ENCODE measurements at regions not wholly inside any gene's neighbourhood (a gene's known extent, or its start where the extent isn't known, plus 50 kb on each side); places are given as distances from the start of the nearest gene placed in this dataset.

DNA sequence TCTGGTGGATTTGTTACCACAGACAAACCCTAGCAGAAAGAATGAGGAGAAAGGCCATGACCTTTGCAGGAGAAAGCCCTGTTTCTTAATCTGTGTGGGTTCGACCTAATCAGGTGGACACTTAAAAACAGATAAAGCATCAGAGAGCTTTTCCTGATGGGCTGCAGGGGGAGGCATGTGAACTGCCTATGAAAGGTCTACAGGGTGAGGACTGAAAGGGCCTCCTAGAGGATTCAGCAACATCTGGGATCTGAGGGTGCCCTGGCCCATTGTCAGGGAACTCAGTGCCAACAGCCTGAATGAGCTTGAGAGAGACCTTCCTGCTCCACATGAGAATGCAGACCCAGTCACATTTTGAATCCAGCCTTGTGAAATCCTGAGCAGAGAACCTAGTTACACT, 178.8 kb upstream of the DDHD1 start:
- no peak for DNase-seq

DNA sequence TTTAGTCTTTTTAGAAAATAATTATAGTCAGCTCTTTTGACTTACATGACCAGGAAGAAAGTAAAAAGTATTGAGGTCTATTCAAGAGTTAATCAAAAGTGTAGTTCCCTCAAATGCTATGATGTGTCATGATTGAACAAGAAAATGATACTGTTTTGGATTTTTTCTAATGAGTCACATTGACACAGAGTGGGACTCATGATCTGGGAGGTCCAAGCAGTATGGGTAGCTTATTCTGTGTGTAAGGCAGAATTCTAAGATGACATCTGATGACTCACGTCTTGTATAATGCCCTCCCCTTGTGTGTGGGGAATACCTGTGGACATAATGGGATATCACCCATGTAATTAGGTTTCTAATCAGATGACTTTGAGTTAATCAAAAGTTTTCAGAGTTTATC, 178.1 kb upstream of the DDHD1 start:
- DNase-seq = peak; percentile 86

DNA sequence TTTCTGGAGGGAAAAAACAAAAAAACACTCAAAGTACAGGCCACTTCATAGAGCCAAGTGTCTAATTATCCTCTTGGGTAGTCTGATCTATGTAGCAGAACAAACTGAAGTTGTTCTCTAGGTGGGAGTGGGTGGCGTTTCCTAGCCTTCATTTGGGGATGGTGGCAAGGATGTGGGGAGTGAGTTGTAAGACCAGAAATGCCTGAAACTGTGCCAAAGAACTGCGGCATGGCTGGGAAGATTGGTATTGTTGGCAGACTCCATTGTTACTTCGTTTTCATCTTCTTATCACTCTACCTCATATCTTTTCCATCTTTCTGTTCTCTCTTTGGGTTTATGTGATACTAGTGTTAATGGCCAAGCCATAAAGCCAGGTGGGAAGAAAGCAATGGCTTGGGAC, 177.3 kb upstream of the DDHD1 start:
- no peak for DNase-seq

DNA sequence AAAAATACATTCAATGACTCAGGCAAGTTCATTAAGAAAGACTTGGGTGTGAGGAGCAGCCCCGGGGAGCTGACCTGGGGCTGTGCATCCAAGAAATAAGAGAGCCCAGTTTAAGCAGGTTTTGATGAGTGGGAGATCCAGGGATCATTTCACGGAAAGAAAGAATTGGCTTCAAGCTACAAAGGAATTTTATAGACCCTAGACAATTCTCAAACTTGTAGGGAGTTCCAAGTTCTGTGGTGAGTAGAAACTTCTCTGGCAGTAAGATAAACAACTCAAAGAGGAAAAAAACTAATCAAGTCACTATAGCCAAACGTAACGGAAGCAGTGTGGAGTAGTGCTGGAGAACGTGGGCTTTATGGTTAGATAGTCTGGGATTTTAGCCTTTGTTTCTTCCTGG, 175.7 kb upstream of the DDHD1 start:
- DNase-seq = no peak

DNA sequence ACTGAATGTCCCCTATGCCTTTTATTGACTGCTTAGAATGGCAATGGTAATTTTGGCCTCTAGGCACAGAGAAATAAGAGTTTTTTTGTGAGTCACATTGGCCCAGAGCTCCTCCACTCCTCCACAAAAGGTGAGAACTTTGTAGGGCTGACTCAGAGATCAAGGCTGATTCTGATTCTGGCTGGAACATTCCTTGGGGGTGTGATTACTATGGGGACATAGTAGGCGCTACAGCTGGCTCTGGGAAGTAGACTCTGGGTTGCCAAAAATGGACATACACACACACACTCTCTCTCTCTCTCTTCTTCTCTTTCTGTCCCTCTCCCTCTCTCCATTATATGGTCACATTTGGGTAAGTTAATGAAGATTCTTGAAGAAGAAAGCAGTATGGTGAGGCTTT, 174.6 kb upstream of the DDHD1 start:
- peak; percentile 46 for DNase-seq

DNA sequence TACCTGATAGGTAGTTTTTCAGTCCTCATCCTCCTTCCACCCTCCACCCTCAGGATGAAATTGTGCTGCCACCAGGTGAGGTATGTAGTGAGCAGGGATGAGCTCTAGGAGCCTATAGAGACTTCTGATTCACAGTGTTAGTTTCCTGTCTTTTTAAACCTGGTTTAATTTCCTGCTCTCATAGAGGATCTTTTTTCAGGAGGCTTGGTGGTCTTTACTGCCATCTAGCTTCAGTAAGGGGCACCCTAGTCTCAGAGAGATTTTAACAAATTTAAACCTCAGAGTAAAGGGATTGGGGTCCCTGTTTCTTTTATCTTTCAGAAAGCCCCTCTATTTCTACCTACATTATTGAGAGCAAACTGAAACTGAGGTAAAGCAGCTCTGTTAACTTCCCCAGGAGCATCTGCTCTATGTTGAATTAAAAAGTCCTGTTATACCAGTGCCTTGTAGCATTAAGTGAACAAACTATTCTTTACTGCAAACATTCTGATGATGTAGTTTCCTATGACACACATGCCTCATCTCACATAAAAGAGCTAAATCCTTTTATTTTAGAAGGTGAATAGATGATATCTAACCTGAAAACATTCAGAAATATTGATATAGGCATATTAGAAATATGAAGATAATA, 172.2 kb upstream of the DDHD1 start:
- DNase-seq = no peak

DNA sequence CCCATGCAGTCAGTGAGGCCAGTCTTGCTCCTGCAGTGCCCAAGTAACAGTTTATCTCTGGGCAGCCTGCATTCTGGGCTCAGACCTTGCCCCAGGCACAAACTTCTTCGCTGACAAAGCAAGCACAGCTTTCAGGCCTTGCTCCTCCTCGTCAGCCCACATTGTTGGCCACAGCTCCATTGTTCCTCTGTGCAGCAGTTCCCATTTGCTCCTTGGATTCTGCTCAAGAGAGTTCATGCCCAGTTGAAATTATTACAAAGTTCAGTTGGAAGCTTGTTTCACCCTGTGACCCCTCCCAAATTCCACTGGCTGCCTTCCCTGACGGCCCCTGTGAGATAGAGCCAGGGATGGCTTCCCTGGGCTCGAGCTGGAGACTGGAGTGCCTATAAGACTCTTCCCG, 163.4 kb upstream of the DDHD1 start:
- no peak for DNase-seq

DNA sequence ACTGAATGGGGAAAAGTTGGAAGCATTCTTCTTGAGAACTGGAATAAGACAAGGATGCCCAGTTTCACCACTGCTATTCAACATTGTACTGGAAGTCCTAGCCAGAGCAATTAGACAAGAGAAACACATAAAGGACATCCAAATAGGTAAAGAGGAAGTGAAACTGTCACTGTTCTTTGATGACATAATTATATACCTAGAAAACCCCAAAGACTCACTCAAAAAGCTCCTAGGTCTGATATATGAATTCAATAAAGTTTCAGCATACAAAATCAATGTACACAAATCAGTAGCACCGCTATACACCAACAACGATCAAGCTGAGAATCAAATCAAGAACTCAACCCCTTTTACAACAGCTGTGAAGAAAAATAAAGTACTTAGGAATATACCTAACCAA, 157.3 kb upstream of the DDHD1 start:
- no peak for DNase-seq

DNA sequence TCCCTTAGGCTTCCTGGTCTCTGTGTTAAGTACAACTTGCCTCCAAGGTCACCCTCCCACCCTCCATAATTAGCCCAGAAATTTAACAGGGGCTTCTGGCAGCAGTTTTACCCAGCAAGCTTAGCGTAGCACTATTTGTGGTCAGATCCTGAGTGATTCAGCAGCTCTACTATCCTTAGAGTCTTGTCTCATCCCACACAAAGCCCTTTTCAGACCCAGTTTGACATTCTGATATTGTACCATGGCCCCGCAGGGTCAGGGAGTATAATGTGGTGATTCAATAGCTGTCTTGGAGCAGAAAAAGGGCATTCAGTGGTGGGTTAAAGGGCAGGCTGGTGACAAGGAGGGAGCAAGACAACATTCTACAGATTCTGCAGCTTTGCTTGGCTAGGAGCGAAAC, 153.8 kb upstream of the DDHD1 start:
- DNase-seq = peak; percentile 16

DNA sequence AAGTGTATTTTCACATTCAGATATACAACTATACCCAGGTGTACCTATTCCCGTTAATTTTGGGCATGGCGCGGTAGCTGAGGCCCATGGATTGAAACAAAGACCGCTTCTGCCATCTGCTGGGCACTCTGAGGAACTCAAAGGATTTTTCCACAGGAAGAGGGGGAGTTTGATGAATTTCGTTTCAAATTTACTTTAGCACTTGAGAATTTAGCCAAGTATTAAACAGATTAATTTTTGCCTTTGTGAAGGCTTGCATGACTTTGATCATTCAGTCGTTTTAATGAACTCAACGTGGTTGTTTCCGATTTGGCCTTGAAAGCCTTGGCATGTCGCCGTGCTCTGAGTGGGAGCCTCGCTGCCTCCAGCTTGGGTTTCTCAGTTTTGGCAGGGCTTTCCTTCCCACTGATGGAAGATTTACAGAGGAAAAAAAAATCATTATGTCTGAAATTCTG, 153.2 kb upstream of the DDHD1 start:
- peak; percentile 49 for DNase-seq

DNA sequence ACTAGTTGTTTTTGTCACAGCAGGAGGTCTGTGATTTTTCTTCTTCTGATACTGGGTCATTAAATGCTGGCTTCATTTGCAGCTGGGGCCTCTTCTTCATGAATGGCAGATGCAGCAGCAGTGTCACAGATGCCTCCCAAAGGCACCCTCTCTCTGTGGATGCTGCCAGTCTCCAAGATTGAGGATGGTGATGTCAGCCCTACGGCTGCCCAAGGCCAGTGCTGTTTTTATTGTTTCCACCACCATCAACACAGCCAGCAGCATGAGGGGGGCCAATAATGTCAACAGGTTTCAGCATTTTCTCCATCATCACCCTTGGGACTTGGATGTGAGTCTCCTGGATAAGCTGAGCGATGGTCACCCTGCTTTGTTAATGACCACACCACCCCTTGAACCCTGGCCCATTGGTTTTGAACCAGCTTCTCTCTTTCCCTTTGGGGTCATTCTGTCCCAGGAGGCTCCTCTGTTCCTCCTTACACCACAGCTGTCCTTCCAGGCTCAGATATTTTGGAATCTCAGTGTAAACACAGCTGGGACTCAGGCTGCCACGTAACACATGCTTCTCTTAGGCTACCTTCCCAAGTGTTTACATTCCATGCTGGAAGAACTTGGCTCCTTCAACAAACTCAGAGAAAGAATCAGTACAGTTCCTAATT, 151.7 kb upstream of the DDHD1 start:
- DNase-seq = peak; percentile 20

DNA sequence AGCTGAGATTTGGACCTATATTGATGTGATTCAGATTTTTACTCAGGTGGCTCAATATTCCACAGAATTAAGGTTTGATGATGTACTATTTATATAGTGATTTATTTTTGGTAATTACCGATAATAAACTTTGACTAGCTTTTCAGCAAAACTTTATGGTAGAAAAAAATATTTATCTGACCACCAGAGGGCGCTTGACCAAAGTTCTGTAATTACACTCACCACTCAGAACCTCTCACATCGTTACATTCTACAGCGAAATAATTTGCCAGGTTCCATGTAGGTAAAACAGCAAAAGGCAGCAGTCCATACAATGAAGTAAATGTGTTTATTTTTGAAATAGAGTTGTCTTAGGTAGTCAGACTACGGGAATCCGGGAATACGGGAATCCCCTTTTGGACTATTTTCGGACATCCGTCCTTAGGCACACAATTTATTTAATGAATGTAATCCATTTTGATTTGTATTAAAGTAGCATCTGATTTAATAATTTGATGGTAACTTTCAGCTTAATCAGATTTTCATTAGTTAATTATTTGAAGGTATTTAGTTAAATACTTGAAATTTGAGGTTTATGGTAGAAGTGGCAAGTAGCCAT, 143.0 kb upstream of the DDHD1 start:
- DNase-seq = peak; percentile 39

DNA sequence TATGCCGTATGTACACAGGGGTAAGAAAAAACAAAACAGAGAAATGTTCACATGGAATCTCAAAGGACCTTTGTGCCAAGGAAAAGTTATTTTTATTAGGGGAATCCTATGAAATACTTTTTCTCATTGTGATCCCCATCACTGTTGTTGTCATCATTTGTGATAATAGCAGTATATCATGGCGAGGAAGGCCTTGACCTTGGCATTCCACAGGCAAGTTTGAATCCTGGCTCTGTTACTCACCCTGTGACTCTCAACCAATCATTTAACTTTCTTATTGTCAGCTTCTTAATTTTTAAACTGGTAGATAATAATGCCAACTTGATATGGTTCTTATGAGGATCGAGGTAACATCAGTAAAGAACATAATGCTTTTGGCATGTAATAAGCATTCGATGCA, 142.2 kb upstream of the DDHD1 start:
- no peak for DNase-seq

DNA sequence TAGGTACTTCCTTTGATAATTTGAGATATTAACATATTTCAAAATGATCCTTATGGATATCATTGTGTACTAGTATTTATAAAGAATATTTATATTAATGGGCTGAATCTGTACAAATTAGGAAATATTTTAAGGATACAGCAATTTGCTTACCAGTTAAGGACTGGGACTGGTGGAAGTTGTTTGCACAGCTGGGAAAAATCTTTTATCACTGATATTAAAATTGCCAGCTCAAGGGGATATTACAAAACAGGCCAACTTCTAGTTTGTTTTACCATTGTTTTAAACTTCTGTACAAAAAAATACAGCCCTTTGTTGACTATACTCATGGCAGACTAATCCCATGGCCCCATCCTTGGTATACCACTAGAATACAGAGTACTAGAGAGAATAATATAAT, 133.2 kb upstream of the DDHD1 start:
- no peak for DNase-seq

DNA sequence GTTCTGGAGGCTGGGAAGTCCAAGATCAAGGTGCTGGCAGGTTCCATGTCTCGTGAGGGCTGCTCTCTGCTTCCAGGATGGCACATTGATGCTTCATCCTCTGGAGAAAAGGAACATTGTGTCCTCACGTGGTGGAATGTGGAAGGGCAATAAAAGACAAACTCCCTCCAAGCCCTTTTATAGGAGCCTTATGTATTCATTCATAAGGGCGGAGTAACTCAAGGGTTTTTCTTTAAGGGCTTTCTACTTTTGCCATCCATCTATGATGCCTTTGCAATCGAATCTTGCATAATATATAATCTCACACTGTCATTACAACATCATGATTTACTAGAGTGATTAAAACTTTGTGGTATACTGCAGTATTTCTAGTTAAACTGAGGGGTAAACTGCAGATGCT, 132.7 kb upstream of the DDHD1 start:
- no peak for DNase-seq

DNA sequence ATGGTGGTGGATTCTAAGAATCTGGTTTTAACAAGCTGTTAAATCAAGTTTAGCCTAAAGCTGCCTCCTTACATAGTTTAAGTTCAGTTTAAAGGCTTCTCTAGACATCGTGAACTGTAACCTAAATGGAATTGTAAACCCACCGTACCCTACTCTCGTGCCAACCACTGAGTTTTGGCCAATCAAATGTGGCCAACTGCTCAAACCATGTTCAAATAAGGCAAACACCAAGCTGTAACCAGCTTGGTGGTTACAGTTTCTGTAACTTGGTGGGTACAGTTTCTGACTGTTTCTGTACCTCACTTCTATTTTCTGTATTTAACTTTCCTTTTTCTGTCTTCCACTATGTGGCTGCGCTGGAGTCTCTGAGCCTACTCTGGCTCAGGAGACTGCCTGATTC, 131.9 kb upstream of the DDHD1 start:
- no peak for DNase-seq

DNA sequence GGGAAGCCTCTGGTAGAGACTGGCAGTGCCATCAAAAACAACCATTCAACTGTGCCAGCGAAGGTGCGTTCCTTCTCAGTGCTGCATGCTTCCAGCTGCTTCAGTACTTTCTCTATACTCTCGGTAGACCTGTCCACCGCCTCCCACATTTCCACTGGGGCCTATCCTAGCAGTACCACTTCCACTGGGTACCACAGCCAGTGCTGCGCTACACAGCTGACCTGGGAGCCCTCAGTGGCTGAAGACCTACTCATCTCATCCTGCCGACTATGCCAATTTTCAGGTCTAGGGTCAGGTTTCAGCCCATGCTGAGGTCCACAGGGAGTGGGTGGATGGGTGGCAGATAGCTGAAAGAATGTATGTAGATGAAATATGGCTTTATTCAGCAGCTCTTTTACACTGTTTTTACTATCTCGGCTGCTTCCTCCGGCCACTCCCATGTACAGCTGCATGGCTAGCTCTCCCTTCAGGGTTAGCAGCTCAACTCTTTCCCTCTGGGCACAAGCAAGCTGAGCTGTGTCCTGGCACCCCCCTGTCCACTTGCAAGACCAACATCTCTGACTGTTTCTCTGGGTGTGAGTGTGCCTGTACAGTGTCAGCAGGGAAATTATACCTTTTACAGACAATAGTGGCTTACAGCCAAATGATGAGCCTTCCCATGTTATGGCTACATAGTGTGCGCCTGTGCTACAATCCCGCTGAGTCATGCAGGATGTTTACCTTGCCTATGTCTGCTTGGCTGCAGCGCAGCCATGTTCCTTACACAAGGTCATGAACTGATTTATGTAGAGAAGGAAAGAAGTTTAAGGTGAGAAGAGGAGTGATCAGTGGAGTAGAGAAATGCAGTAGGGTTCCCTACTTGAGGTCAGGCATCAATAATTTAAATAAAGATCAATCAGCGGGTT, 125.7 kb upstream of the DDHD1 start:
- peak; percentile 30 for DNase-seq

DNA sequence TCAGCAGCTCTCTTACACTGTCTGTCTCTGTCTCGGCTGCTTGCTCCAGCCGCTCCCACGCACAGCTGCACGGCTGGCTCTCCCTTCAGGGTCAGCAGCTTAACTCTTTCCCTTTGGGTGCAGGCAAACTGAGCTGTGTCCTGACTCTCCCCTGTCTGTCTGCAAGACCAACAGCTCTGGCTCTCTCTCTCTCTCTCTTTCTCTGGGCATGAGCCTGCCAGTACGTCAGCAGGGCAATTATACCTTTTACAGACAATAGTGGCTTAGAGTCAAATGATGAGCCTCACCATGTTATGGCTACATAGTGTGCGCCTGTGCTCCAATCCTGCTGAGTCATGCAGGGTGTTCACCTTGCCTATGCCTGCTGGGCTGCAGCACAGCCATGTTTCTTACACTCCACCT, 120.5 kb upstream of the DDHD1 start:
- DNase-seq = no peak

DNA sequence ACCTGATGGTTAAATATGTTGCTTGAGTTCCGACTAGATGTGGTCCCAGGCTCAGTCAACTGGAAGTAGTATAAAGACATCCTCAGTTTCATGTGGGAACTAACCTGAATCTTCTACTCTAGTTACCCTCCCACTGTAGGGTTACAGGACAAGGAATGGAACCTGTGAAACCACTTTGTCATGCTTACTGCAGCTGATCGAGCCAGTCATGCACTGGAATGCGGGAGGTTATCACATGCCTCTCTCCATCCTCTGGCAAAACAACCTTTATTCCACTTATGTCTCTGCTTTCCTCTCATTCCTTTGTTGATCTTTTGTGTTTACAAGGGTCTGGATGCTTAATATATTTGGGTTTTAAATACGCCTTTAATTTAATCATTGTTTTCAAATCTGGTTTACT, 111.9 kb upstream of the DDHD1 start:
- no peak for DNase-seq

DNA sequence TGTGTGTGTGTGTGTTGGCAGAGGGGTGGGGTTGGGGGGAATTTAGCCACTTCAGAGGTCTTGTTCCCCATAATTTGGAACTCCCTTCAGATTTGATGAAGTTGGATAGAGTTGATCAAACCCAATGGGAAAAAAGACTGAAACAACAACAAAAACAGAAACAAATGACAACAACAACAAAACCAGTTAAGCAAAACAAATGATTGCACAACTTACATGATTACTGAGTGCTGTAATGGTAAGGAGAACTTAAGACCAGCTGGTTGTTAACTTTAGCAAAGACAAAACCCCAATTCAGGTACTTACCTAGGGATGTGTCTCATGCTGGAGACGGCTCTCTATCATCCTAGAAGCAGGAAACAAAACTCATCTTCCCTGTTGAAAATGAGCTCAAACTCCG, 107.8 kb upstream of the DDHD1 start:
- no peak for DNase-seq

DNA sequence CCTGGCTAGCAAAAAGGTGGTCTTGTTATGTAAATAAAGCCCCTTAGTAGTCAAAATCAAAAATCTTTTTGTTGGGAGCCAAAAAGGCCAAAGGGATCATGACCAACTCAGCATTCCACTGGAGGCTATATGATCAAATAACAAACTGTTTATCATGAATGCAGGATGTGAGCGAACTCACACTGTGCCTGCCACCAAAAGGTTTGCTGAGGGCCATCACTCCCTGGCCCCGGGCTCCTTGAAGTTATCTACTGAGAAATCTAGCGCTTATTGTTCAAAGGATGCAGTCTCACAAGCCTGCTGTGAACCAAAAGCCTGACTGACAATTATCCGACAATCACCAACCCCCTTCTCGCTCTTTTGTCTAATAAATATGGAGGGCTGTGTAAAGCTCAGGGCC, 107.2 kb upstream of the DDHD1 start:
- no peak for DNase-seq

DNA sequence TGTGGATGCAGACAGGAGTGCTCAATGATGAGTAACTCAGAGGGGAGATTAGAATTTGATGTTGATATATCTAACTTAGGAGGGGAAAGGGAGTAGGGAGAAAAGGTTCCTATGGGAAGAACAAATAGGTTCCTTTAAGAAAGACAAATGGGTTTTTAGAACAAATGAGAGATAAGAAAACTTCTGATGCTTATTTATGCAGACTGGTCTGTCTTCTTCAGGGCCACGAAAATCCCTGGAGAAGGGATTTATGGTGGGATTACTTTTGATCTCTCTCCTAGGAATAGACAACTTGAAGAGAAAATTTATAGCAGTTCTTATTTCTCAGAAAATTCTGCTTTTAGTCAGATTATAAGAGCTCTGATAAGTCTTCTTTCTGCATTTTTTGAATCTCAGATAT, 99.0 kb upstream of the DDHD1 start:
- no peak for DNase-seq

DNA sequence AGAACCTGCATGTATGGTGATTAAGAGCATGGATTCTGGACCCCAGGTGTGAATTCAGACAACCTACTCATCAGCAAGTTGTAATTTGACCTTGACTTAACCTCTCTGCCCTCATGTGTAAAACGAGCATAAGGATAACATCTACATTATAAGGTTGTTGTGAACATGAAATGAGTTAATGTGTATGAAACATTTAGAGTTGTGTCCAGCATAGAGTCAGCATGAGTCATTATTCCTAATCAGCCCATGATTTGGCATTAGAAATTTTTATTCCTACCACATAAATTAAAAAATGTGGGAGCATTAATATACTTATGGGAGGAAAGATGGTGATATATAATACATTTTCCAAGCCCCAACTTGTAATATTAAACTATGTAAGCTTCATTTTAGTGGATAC, 95.9 kb upstream of the DDHD1 start:
- peak; percentile 2 for DNase-seq
